Pancreas (tissue), 10 donors: ENCODE measurements at regions not wholly inside any gene's neighbourhood (a gene's known extent, or its start where the extent isn't known, plus 50 kb on each side); places are given as distances from the start of the nearest gene placed in this dataset.
A peak's percentile ranks its signal among the peaks of the same experiment; 100 is the strongest.

Experiments
- ATAC-seq, 4 donors: fragments of 200-7000 bp; cut with Tn5 transposase; one replicate each; pipeline versions ENCODE4 v1.8.0 to v1.9.1; 2020; ENCODE audit warnings: mild to moderate bottlenecking in 4 of 4, moderate library complexity in 4 of 4
- DNase-seq, 6 donors: peaks; one replicate each; pipeline ENCODE4 v3.0.0-alpha.2; 2020
- FAIRE-seq: peaks from 2 replicates; lab custom pipeline; 2012; peaks lifted over from hg19 to GRCh38; lab: Jason Lieb, UNC
- H3K27ac ChIP-seq, 4 donors: fragments of 200-600 bp; sonication (generic); 1 replicate in 3 of 4; 2 replicates in 1 of 4; pipeline versions ENCODE4 v1.5.0 to v1.8.0; 2020
- H3K27me3 ChIP-seq, 4 donors: fragments of 200-600 bp; one replicate each; pipeline ENCODE4 v1.8.0; 2021
- H3K36me3 ChIP-seq, 3 donors: fragments of 200-600 bp; sonication (generic) in 1 of 3; one replicate each; pipeline versions ENCODE4 v1.5.0 to v1.8.0; 2020 to 2021
- H3K4me1 ChIP-seq, 3 donors: fragments of 200-600 bp; one replicate each; pipeline ENCODE4 v1.8.0; 2021
- H3K4me3 ChIP-seq, 4 donors: fragments of 200-600 bp; sonication (generic) in 2 of 4; one replicate each; pipeline versions ENCODE4 v1.5.0 to v1.8.0; 2020 to 2021
- H3K9me3 ChIP-seq, 4 donors: fragments of 200-600 bp; one replicate each; pipeline ENCODE4 v1.8.0; 2021
- CTCF ChIP-seq, 4 donors: fragments of 200-600 bp; sonication (generic) in 3 of 4; IDR thresholded peaks; one replicate each; pipeline versions ENCODE4 v1.5.0 to v1.8.0; 2021; ENCODE audit warnings: antibody characterized with exemption in 4 of 4
- WGBS, 2 donors: extraction: QIAGEN DNeasy Blood & Tissue Kit; methylation state at CpG; one replicate each; pipeline ENCODE4 v1.1.7; 2013; 5-methylcytosine and 5-hydroxymethylcytosine counted together
- intact Hi-C, 3 donors: fragments of 100-400 bp; cut with DNase I; formaldehyde crosslinking; loops; one replicate each; pipeline versions ENCODE4 v1.11.1 to v1.14.2; 2022
- donor health status: healthy with polysubstance abuse.
- donor health status: DM: no; HTN: no; CAD: no; lungs with moderate emphysema.
- donor health status: DM: no; HTN: no; CAD: no.
- donor health status: control.
- donor health status: control.
- donor health status: Bipolar disorder and iron deficiency.
- donor health status: DM: yes; HTN: yes; CAD: no.
- donor health status: DM: no; HTN: no; CAD: no.
- donor health status: DM: no; HTN: no; CAD: no.
- donor health status: DM: yes; HTN: yes; CAD: no.

- no peak overlapping the region for H3K4me3 ChIP-seq
- DNase-seq, result no peak
- H3K27ac ChIP-seq, result no peak overlapping the region
- 79 to 93% methylated on average over 2 of the region's 2 CpGs for WGBS, 2 donors
- intact Hi-C loops, result no loop called here
- H3K4me1 ChIP-seq, result peaks cover 3 to 14% (median 14%) of the 10 kb centered on the region in 3 donors
- no peak for ATAC-seq
- no peaks in the 10 kb centered on the region for H3K27me3 ChIP-seq
- FAIRE-seq, result no peak
- H3K36me3 ChIP-seq, result no peaks in the 10 kb centered on the region
- TF ChIP-seq CTCF (IDR thresholded peaks at IDR 0.05), result no peak
- H3K9me3 ChIP-seq, result no peaks in the 10 kb centered on the region
Observed at GRCh38 chr6:166710084-166710483, 83.0 kb upstream of the RPS6KA2 start.

- Histone ChIP-seq H3K36me3 (no peaks in the 10 kb centered on the region), H3K9me3 (no peaks in the 10 kb centered on the region), H3K27ac (no peak overlapping the region), H3K27me3 (no peaks in the 10 kb centered on the region), H3K4me1 (peaks cover 9 to 22% (median 14%) of the 10 kb centered on the region in 3 donors), H3K4me3 (no peak overlapping the region)
- no peak for ATAC-seq
- intact Hi-C loops, result no loop called here
- TF ChIP-seq CTCF (IDR thresholded peaks at IDR 0.05), result no peak
- no peak for FAIRE-seq
- no peak for DNase-seq
- 89 to 91% methylated on average over 4 of the region's 4 CpGs for WGBS, 2 donors
Observed at GRCh38 chr6:166708460-166708859, 81.4 kb upstream of the RPS6KA2 start.

- peak overlapping the region in 1 of 4 donors; percentile 14 for H3K27ac ChIP-seq
Observed at GRCh38 chr6:166707045-166707444, 80.0 kb upstream of the RPS6KA2 start.

GRCh38 chr6:166705069-166705468 is 78.0 kb upstream of the RPS6KA2 start:
- WGBS, 2 donors, result 29 to 35% methylated on average over 7 of the region's 7 CpGs
- TF ChIP-seq CTCF (IDR thresholded peaks at IDR 0.05), result no peak
- intact Hi-C loops, result no loop called here
- Histone ChIP-seq H3K4me1 (peaks cover 9 to 22% (median 14%) of the 10 kb centered on the region in 3 donors), H3K9me3 (no peaks in the 10 kb centered on the region), H3K27ac (no peak overlapping the region), H3K27me3 (no peaks in the 10 kb centered on the region), H3K36me3 (no peaks in the 10 kb centered on the region), H3K4me3 (no peak overlapping the region)
- FAIRE-seq (no peak), ATAC-seq (peak; percentile 61 to 83 (median 74)), DNase-seq (peak in 4 of 6 donors; percentile 72 to 85 (median 76))

More at GRCh38 chr6:166707045-166707444, 80.0 kb upstream of the RPS6KA2 start:
- H3K4me3 ChIP-seq, result no peak overlapping the region
- FAIRE-seq (no peak), ATAC-seq (peak; percentile 83 to 98 (median 92)), DNase-seq (peak; percentile 56 to 86 (median 76))
- intact Hi-C loops, result no loop called here
- peak; percentile 35 to 45 (median 41) for TF ChIP-seq CTCF (IDR thresholded peaks at IDR 0.05)
- WGBS, 2 donors, result 2 to 5% methylated on average over 10 of the region's 10 CpGs
- H3K4me1 ChIP-seq, result peaks cover 9 to 22% (median 14%) of the 10 kb centered on the region in 3 donors
- H3K27me3 ChIP-seq, result no peaks in the 10 kb centered on the region
- H3K9me3 ChIP-seq, result no peaks in the 10 kb centered on the region
- no peaks in the 10 kb centered on the region for H3K36me3 ChIP-seq

GRCh38 chr6:166704171-166704570 is 77.1 kb upstream of the RPS6KA2 start:
- 88 to 90% methylated on average over 7 of the region's 7 CpGs for WGBS, 2 donors
- no peaks in the 10 kb centered on the region for H3K36me3 ChIP-seq
- intact Hi-C loops, result no loop called here
- no peak for TF ChIP-seq CTCF (IDR thresholded peaks at IDR 0.05)
- ATAC-seq (no peak), DNase-seq (no peak), FAIRE-seq (no peak)
- no peak overlapping the region for H3K4me3 ChIP-seq
- no peak overlapping the region for H3K27ac ChIP-seq
- H3K4me1 ChIP-seq, result peaks cover 9 to 22% (median 14%) of the 10 kb centered on the region in 3 donors
- no peaks in the 10 kb centered on the region for H3K9me3 ChIP-seq
- no peaks in the 10 kb centered on the region for H3K27me3 ChIP-seq
